Type B pancreatic cell (in vitro differentiated cells): ENCODE measurements at regions not wholly inside any gene's neighbourhood (a gene's known extent, or its start where the extent isn't known, plus 50 kb on each side); places are given as distances from the start of the nearest gene placed in this dataset.

Source experiments
- DNase-seq: peaks from one replicate; pipeline ENCODE4 v3.0.0; 2021; ENCODE audit warnings: mixed read lengths; ENCODE audit not compliant: unreplicated experiment; ENCODE audit errors: extremely low spot score
- H3K27ac Mint-ChIP-seq: 2 replicates; pipeline ENCODE4 v1.8.0; 2021; ENCODE audit warnings: mild to moderate bottlenecking, mixed read lengths
- H3K27me3 Mint-ChIP-seq: 2 replicates; pipeline ENCODE4 v1.8.0; 2021; ENCODE audit warnings: mixed read lengths
- H3K36me3 Mint-ChIP-seq: 2 replicates; pipeline ENCODE4 v1.8.0; 2021; ENCODE audit warnings: mixed read lengths
- H3K4me1 Mint-ChIP-seq: one replicate; pipeline ENCODE4 v1.8.0; 2021; ENCODE audit warnings: mixed read lengths; ENCODE audit not compliant: unreplicated experiment
- H3K4me3 Mint-ChIP-seq: 2 replicates; pipeline ENCODE4 v1.8.0; 2021; ENCODE audit warnings: mild to moderate bottlenecking, mixed read lengths
- H3K9me3 Mint-ChIP-seq: 2 replicates; pipeline ENCODE4 v1.8.0; 2021; ENCODE audit warnings: mixed read lengths
- TF ChIP-seq, protein P1 (sequence below): fragments of 200-600 bp; sonication (generic); conservative IDR thresholded peaks from 2 replicates; pipeline ENCODE4 v1.5.0; 2021; ENCODE audit warnings: antibody characterized with exemption, mild to moderate bottlenecking

DNA sequence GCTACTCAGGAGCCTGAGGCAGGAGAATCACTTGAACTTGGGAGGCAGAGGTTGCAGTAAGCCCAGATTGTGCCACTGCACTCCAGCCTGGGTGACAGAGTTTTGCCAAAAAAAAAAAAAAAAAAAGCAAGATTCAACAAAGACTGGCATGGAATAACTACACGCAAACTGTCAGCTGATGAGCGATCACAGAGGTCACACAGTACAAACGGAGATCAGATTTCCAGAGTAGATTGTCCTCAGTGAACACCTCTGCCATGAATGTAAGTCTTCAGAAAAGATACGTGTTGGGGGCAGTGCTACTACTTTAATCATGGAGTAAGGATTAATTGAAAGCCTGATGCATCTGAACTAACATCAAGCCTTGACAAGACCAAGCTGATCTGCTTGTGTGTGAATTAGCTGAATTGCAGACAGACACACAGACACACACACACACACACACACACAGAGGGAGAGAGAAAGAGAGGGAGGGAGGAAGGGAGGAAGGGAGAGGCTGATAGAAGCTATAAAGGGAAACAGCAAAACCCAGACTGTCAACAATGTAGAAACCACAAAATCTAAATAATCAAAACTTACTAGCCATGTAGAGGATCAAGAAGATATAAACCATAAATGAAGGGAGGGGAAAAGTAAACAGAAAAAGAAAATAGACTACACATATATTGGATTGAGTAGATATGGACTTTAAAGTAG is 222.9 kb upstream of the ZNF462 start:
- Mint-ChIP-seq H3K27ac (no peak overlapping the region), H3K27me3 (no peaks in the 10 kb centered on the region), H3K9me3 (peaks cover 12% of the 10 kb centered on the region), H3K4me1 (peaks cover 7% of the 10 kb centered on the region), H3K36me3 (no peaks in the 10 kb centered on the region), H3K4me3 (no peak overlapping the region)
- no peak for DNase-seq
- TF ChIP-seq, protein P1, sequence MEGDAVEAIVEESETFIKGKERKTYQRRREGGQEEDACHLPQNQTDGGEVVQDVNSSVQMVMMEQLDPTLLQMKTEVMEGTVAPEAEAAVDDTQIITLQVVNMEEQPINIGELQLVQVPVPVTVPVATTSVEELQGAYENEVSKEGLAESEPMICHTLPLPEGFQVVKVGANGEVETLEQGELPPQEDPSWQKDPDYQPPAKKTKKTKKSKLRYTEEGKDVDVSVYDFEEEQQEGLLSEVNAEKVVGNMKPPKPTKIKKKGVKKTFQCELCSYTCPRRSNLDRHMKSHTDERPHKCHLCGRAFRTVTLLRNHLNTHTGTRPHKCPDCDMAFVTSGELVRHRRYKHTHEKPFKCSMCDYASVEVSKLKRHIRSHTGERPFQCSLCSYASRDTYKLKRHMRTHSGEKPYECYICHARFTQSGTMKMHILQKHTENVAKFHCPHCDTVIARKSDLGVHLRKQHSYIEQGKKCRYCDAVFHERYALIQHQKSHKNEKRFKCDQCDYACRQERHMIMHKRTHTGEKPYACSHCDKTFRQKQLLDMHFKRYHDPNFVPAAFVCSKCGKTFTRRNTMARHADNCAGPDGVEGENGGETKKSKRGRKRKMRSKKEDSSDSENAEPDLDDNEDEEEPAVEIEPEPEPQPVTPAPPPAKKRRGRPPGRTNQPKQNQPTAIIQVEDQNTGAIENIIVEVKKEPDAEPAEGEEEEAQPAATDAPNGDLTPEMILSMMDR = no peak

DNA sequence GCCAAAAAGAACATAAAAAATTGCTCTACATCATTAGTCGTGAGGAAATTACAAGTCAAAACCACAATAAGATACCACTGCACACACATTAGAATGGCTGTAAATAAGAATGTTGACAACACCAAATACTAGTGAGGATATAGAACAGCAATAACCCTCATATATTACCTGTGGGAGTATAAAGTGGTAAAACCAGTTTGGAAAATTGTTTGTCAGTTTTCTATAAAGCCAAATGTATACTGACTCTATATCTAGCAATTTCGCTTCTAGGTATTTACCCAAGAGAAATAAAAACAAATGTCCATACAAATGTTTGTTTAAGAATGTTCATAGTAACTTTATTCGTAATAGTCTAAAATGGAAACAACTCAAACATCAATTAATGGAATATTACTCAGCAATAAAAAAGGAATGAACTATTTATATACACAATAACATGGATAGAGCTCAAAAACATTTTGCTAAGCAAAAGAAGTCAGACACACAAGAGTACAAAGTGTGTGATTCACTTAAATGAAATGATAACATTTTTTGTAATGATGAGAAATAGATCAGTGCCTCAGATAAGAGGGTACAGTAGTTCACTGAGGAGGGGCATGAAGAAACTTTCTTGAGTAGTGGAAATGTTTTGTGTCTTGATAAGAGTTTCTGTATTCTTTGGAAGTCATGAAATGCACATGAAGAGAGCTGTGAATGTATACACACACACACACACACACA is 219.6 kb upstream of the ZNF462 start:
- Mint-ChIP-seq H3K36me3 (no peaks in the 10 kb centered on the region), H3K27me3 (no peaks in the 10 kb centered on the region), H3K27ac (peak overlapping the region; percentile 76), H3K4me1 (peaks cover 7% of the 10 kb centered on the region), H3K4me3 (peak overlapping the region; percentile 25), H3K9me3 (peaks cover 17% of the 10 kb centered on the region)
- TF ChIP-seq, protein P1 = no peak
- DNase-seq = no peak

DNA sequence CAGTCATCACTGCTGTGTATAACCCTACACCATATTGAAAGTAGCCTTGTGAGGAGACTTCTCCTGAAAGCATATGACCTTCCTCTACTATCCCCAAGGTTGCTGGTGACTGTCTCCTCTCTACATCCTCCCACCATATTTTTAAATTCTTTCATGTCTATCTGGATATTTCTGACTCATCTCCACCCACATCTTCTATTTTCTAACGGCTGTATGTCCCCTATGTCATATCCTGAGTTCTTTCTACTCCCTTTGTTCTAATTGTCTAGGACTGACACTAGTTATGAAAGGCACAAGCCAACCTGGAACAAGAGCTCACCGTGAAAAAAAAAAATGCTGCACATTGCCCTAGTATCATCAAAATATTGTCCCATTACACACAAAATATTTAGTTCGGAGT is 218.3 kb upstream of the ZNF462 start:
- TF ChIP-seq, protein P1 = no peak
- H3K9me3 Mint-ChIP-seq = peaks cover 17% of the 10 kb centered on the region
- no peak overlapping the region for H3K4me3 Mint-ChIP-seq

DNA sequence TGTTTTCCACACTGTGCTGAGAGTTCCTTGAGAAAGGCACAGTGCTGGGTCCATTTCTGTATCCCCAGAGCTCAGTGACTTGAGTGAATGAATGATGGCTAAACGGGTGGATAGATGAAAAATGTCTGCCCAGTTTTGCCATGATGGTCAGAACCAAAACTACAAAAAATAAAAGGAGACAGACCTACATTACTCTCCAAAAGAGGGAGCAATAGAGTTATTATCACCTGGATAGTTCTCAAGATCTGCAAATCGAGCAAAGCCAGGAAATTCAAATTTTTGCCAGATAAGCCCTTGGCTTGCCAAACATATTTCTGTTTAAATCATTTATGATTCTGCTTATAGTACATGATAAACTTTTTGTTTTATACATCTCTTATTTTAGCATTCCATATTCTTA is 214.2 kb upstream of the ZNF462 start:
- Mint-ChIP-seq H3K36me3 (no peaks in the 10 kb centered on the region), H3K27ac (no peak overlapping the region), H3K4me1 (no peaks in the 10 kb centered on the region), H3K27me3 (no peaks in the 10 kb centered on the region), H3K4me3 (no peak overlapping the region), H3K9me3 (peaks cover 4% of the 10 kb centered on the region)
- TF ChIP-seq, protein P1 = no peak
- no peak for DNase-seq

More for the DNA sequence above, 218.3 kb upstream of the ZNF462 start:
- Mint-ChIP-seq H3K27ac (no peak overlapping the region), H3K36me3 (no peaks in the 10 kb centered on the region), H3K27me3 (no peaks in the 10 kb centered on the region), H3K4me1 (peaks cover 7% of the 10 kb centered on the region)
- DNase-seq = no peak

DNA sequence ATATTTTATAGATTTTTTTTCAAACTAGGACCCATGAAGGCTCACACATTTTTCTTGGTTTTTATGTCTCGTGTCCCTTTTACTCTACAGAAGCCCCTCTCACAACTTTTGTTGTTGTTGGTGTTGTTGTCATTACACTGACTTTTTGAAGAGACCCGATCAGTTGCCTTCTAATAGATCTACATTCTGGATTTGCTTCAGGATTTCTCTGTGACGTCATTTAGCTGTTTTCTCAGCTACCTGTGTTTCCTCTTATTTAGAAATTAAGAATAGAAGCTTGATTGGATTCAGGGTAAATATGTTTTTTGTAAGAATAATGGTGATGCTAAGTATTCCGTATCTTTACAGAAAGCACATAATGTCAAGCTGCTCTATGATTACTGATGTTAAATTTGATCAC is 213.3 kb upstream of the ZNF462 start:
- H3K9me3 Mint-ChIP-seq = peaks cover 11% of the 10 kb centered on the region
- H3K36me3 Mint-ChIP-seq = no peaks in the 10 kb centered on the region
- H3K4me1 Mint-ChIP-seq = no peaks in the 10 kb centered on the region
- H3K27me3 Mint-ChIP-seq = no peaks in the 10 kb centered on the region
- TF ChIP-seq, protein P1 = no peak
- no peak overlapping the region for H3K27ac Mint-ChIP-seq
- no peak overlapping the region for H3K4me3 Mint-ChIP-seq
- DNase-seq = no peak
